ENCODE measurements at regions not wholly inside any gene's neighbourhood (a gene's known extent, or its start where the extent isn't known, plus 50 kb on each side); places are given as distances from the start of the nearest gene placed in this dataset.
A peak's percentile ranks its signal among the peaks of the same experiment; 100 is the strongest.

DNA sequence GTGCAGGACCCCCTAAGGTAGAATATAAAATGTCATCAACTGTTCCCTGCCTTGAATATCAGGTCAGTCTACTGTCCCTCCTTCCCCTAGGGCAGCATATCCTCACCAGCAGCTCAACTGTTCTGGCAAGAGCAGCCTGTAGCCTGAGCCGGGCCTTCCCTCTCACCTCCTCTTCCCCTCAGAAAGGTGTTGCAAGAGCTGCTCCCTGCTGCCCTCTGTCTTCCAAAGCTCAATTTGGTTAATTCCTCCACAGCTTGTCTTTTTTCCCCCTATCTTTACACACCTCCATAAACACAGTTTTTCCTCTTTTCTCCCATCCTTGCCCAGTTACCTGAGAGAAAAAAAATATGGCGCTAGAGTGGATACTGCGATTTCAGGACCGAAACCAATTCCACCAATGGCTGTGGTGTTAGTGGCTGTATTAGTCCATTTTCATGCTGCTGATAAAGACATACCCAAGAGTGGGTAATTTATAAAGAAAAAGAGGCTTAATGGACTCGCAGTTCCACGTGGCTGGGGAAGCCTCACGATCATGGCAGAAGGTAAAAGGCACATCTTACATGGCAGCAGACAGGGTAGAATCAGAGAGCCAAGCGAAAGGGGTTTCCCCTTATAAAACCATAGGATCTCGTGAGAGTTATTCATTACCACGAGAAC, 184.7 kb downstream of the MREG start:
- ChIA-PET CTCF (interaction anchor here (0.7 to 2.0 kb wide), 12 partner anchors 9 to 378 kb away, joined by 3 to 11 read pairs (median 4); no protein-coding TSS in a partner anchor), POLR2A (no interaction called here)
- H3K9me3 ChIP-seq (ENCODE audit: control extremely low read depth in 1 of 3, control insufficient read depth in 2 of 3, insufficient read depth in 1 of 3, low read length in 2 of 3): no peaks in the 10 kb centered on the region
- no peaks in the 10 kb centered on the region for H3K27me3 ChIP-seq (replicated peaks in 1 of 4; ENCODE audit: control extremely low read depth in 1 of 4, control insufficient read depth in 3 of 4, insufficient read depth in 4 of 4, low read length in 3 of 4)
- no peak for TF ChIP-seq EZH2 (IDR thresholded peaks at IDR 0.05; ENCODE audit: borderline replicate concordance, insufficient read depth, low read depth, low read length, poor library complexity, severe bottlenecking)
- TF ChIP-seq, protein P1, sequence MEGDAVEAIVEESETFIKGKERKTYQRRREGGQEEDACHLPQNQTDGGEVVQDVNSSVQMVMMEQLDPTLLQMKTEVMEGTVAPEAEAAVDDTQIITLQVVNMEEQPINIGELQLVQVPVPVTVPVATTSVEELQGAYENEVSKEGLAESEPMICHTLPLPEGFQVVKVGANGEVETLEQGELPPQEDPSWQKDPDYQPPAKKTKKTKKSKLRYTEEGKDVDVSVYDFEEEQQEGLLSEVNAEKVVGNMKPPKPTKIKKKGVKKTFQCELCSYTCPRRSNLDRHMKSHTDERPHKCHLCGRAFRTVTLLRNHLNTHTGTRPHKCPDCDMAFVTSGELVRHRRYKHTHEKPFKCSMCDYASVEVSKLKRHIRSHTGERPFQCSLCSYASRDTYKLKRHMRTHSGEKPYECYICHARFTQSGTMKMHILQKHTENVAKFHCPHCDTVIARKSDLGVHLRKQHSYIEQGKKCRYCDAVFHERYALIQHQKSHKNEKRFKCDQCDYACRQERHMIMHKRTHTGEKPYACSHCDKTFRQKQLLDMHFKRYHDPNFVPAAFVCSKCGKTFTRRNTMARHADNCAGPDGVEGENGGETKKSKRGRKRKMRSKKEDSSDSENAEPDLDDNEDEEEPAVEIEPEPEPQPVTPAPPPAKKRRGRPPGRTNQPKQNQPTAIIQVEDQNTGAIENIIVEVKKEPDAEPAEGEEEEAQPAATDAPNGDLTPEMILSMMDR (IDR thresholded peaks at IDR 0.05): peak; percentile 70
- ATAC-seq (ENCODE audit: low read depth): peak; percentile 64
- Mint-ChIP-seq H3K9me3 (ENCODE audit: insufficient read depth) (peaks cover 3% of the 10 kb centered on the region), H3K4me1 (no peaks in the 10 kb centered on the region), H3K27ac (no peak overlapping the region), H3K27me3 (peaks cover 7% of the 10 kb centered on the region), H3K4me3 (no peak overlapping the region)
- H3K36me3 ChIP-seq (replicated peaks in 1 of 2; ENCODE audit: control extremely low read depth in 1 of 2, control insufficient read depth in 1 of 2, extremely low read depth in 1 of 2, insufficient read depth in 2 of 2, low read length in 1 of 2): no peaks in the 10 kb centered on the region
- H3K79me2 ChIP-seq (ENCODE audit: control insufficient read depth, insufficient read depth, low read length): no peaks in the 10 kb centered on the region
- H3K27ac ChIP-seq (ENCODE audit: low read length in 2 of 2): no peak overlapping the region
- H4K20me1 ChIP-seq (ENCODE audit: control insufficient read depth, insufficient read depth, low read length, poor library complexity, severe bottlenecking): no peaks in the 10 kb centered on the region
- no peaks in the 10 kb centered on the region for H3K4me1 ChIP-seq (ENCODE audit: control insufficient read depth in 2 of 2, insufficient read depth in 2 of 2, low read length in 2 of 2)
- DNase-seq: peak; percentile 55
- H3K4me3 ChIP-seq (ENCODE audit: control extremely low read depth in 1 of 5, extremely low read depth in 1 of 5, insufficient read depth in 1 of 5, low read depth in 2 of 5, low read length in 4 of 5): no peak overlapping the region
- no peak overlapping the region for H3K4me2 ChIP-seq (replicated peaks; ENCODE audit: low read depth, low read length, poor library complexity, severe bottlenecking)
- intact Hi-C loops (cut with micrococcal nuclease): no loop called here
- 54% methylated on average over 2 of the region's 10 CpGs for WGBS (ENCODE audit: insufficient coverage)
- H2AFZ ChIP-seq (ENCODE audit: insufficient read depth, low read depth, low read length, poor library complexity, severe bottlenecking): no peak overlapping the region
- no peak overlapping the region for H3K9ac ChIP-seq (ENCODE audit: low read length)

DNA sequence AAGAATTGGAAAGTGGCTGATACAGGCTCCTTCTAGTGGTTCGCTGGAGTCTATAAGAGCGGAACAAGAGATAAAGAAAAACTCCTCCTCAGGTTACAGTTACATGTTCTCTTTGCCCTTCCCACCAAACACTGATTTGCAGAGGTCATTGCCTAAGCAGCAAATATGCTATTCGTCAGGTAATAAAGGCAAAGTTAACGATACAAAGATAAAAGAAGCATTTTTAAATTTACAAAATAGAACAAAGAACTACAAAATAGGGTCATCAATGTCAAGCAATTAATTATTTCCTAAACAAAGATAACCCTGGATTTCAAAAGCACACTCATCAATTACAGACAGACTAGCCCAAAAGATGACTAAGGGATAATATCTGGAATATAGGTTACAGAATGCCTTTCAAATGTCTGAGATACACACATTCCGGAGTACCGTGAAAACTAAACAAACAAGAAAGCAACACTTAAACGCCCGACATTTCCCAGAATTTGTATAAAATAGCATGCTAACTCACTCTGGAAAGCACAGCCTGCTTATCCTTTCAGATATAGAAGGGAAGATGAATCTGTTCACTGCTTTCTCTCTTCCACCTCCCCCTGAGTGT, 186.4 kb downstream of the MREG start:
- no peaks in the 10 kb centered on the region for H3K79me2 ChIP-seq (ENCODE audit: control insufficient read depth, insufficient read depth, low read length)
- no peak overlapping the region for H3K27ac Mint-ChIP-seq
- H3K4me2 ChIP-seq (replicated peaks; ENCODE audit: low read depth, low read length, poor library complexity, severe bottlenecking): no peak overlapping the region
- peaks cover 3% of the 10 kb centered on the region for H3K9me3 Mint-ChIP-seq (ENCODE audit: insufficient read depth)
- no peak overlapping the region for H3K9ac ChIP-seq (ENCODE audit: low read length)
- H3K4me1 ChIP-seq (ENCODE audit: control insufficient read depth in 2 of 2, insufficient read depth in 2 of 2, low read length in 2 of 2): no peaks in the 10 kb centered on the region
- H3K36me3 ChIP-seq (replicated peaks in 1 of 2; ENCODE audit: control extremely low read depth in 1 of 2, control insufficient read depth in 1 of 2, extremely low read depth in 1 of 2, insufficient read depth in 2 of 2, low read length in 1 of 2): no peaks in the 10 kb centered on the region
- H4K20me1 ChIP-seq (ENCODE audit: control insufficient read depth, insufficient read depth, low read length, poor library complexity, severe bottlenecking): no peaks in the 10 kb centered on the region
- H3K4me3 ChIP-seq (ENCODE audit: control extremely low read depth in 1 of 5, extremely low read depth in 1 of 5, insufficient read depth in 1 of 5, low read depth in 2 of 5, low read length in 4 of 5): no peak overlapping the region
- no peaks in the 10 kb centered on the region for H3K27me3 ChIP-seq (replicated peaks in 1 of 4; ENCODE audit: control extremely low read depth in 1 of 4, control insufficient read depth in 3 of 4, insufficient read depth in 4 of 4, low read length in 3 of 4)
- H2AFZ ChIP-seq (ENCODE audit: insufficient read depth, low read depth, low read length, poor library complexity, severe bottlenecking): no peak overlapping the region
- DNase-seq (no peak), ATAC-seq (ENCODE audit: low read depth) (no peak)
- no peaks in the 10 kb centered on the region for H3K4me1 Mint-ChIP-seq
- TF ChIP-seq, protein P1 (IDR thresholded peaks at IDR 0.05): no peak
- no peak for TF ChIP-seq EZH2 (IDR thresholded peaks at IDR 0.05; ENCODE audit: borderline replicate concordance, insufficient read depth, low read depth, low read length, poor library complexity, severe bottlenecking)
- H3K27me3 Mint-ChIP-seq: peaks cover 16% of the 10 kb centered on the region
- no peaks in the 10 kb centered on the region for H3K9me3 ChIP-seq (ENCODE audit: control extremely low read depth in 1 of 3, control insufficient read depth in 2 of 3, insufficient read depth in 1 of 3, low read length in 2 of 3)
- ChIA-PET CTCF (interaction anchor here (1.0 to 2.0 kb wide), 3 partner anchors 12 to 375 kb away, joined by 3 to 11 read pairs (median 5); no protein-coding TSS in a partner anchor), POLR2A (no interaction called here)
- WGBS (ENCODE audit: insufficient coverage): 92% methylated on average over 2 of the region's 8 CpGs
- H3K4me3 Mint-ChIP-seq: no peak overlapping the region
- H3K27ac ChIP-seq (ENCODE audit: low read length in 2 of 2): no peak overlapping the region
- intact Hi-C loops (cut with micrococcal nuclease): no loop called here
